GM18508 (cell line): ENCODE measurements at regions not wholly inside any gene's neighbourhood (a gene's known extent, or its start where the extent isn't known, plus 50 kb on each side); places are given as distances from the start of the nearest gene placed in this dataset.
"Not testable (repeated sequence)": the region's sequence is repeated elsewhere in the genome, so short reads cannot be mapped to it uniquely, and the experiment has no call there.

Experiments
- ATAC-seq: cut with Tn5 transposase; IDR thresholded peaks from one replicate; pipeline ENCODE4 v1.9.1; 2021; ENCODE audit warnings: moderate number of reproducible peaks; ENCODE audit not compliant: insufficient read depth, unreplicated experiment

- ATAC-seq = no peak
Observed at GRCh38 chr13:67932991-67933390, 702.9 kb upstream of the PCDH9 start.

DNA sequence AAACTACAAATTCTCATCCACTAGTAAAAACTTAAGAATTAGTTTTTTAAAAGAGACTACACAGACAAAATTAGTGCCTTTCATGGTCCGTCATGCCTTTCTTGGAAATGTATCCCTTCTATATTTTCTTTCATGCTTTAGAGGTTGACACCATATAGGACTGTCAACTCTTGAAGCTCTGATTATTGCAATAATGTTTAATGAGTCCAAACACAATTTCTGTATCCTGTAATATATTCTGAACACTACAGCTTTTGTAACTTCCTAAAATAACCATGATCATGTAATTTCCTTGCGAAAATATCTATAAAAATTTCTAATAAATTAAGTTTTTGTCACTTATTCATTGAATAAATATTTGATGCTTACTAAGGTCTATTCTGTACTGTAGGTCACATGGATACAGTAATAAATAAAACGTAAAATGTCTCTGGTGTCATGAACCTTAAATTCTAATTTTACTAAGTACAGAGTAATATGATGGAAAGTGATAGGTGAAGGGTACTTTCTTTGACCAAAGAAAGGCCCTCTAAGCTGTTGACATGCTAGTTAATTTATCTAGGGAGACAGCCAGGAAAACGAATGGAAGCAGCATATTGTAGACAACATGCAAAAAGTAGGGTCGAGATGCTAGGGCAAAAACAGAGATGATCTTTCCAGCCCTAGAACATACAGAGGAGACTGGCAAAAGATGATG lies 687.3 kb upstream of the PCDH9 start:
- no peak for ATAC-seq

GRCh38 chr13:67916650-67917049 lies 686.5 kb upstream of the PCDH9 start:
- no peak for ATAC-seq

GRCh38 chr13:67914535-67914934 lies 684.4 kb upstream of the PCDH9 start:
- no peak for ATAC-seq

DNA sequence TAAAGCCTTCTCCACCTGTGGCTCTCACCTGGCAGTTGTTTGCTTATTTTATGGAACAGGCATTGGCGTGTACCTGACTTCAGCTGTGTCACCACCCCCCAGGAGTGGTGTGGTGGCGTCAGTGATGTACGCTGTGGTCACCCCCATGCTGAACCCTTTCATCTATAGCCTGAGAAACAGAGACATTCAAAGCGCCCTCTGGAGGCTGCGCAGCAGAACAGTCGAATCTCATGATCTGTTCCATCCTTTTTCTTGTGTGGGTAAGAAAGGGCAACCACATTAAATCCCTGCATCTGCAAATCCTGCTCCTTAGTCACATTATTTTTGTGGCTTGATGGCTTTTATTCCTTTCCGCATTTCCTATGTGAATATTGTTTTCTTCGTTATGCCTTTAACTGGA lies 672.8 kb upstream of the PCDH9 start:
- ATAC-seq = not testable (repeated sequence)

GRCh38 chr13:67880916-67881315 lies 650.8 kb upstream of the PCDH9 start:
- ATAC-seq = no peak

- no peak for ATAC-seq
Observed at GRCh38 chr13:67878376-67878775, 648.2 kb upstream of the PCDH9 start.

- ATAC-seq = no peak
Observed at GRCh38 chr13:67877031-67877430, 646.9 kb upstream of the PCDH9 start.

GRCh38 chr13:67867206-67867605 lies 637.1 kb upstream of the PCDH9 start:
- no peak for ATAC-seq

GRCh38 chr13:67860315-67860714 lies 630.2 kb upstream of the PCDH9 start:
- ATAC-seq = no peak

DNA sequence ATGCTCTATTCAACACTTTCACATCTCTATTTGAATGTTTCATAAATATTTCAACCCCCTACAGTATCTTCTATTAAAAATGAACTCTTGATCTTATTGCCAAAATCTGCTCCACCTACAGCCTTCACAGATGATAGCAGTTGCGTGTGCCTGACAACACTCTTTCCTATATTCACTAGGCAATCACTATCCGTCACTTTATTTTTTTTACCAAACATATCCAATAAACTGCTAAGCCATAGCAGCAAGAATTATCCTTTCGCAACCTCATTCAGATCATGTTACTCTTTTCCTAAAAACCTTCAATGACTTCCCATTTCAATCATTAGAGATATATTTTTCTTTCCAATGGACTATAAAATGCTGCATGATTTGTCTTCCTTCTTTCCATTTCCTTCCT lies 629.8 kb upstream of the PCDH9 start:
- ATAC-seq = no peak

DNA sequence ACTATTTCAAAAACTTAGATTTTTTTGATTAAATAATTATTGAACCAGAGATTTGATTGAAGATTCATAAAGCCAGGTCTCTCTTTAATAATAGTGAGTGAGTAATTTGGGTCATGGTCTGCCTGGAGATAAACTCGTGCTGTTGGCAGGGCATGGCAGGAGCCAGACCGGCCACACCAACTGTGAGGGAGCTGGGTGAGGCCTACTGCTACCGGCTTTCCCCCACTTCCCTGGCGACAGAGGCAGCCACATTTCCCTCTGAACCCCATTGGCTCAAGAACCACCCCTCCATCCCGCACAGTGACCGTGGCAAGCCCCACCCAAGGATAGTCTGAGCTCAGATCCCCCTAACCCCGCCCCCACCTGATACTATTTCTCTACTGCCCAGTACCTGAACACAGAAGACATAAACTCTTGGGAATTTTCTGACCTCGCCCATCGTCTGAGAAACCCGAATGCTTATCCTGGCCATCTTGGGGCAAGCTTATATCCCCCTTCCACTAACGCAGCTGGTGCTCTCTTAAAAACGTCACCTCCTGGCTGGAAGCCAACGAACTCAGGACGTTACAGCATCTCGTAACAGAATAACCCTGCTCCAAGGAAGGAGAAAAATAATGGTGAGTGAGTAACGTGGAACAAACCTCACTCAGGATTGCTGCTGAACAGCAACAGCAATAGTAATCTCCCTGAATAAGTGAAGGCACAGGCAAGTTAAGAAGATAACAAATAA lies 627.6 kb upstream of the PCDH9 start:
- no peak for ATAC-seq

GRCh38 chr13:67856955-67857354 lies 626.8 kb upstream of the PCDH9 start:
- no peak for ATAC-seq

DNA sequence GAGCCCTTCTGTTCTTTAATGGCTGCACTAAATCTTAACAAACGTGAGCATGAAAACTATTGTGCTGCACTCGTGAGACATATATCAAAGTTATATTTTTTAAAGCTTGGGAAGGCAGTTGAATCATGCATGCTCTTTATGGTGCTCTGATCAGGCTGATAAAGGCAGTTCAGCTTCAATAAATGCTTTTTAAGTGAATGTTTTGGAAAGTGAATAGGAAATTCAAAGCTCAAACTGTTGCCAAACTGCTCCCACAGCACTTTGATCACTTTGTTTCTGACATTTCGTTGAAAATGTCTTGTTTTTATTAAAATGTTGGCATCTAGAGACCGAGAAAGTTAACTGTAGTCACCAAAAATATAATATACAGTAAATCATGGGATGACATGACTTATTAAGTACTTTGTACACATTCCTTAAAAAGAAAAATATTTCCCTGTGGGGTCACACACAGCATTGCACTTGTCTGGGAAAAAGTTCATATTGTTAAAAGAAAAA lies 625.7 kb upstream of the PCDH9 start:
- ATAC-seq = no peak

- ATAC-seq = no peak
Observed at GRCh38 chr13:67854990-67855389, 624.9 kb upstream of the PCDH9 start.

DNA sequence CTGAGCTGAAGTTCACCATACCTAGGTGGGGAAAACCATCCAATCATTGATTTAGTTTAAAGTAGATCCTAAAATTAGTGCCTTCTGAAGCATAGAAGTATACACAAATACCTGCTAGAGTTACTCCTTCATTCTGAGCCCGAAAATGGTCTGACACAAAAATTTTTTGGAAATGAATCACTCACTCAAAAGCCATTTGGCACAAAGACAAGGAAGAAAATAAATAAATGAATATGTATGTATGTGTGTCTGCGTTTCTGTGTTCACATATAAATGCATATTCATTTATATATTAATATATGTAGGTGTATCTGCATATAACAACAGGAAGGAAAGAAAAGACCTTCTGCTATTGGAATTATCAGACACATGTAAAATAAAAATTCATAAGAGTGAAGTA lies 614.4 kb upstream of the PCDH9 start:
- no peak for ATAC-seq

DNA sequence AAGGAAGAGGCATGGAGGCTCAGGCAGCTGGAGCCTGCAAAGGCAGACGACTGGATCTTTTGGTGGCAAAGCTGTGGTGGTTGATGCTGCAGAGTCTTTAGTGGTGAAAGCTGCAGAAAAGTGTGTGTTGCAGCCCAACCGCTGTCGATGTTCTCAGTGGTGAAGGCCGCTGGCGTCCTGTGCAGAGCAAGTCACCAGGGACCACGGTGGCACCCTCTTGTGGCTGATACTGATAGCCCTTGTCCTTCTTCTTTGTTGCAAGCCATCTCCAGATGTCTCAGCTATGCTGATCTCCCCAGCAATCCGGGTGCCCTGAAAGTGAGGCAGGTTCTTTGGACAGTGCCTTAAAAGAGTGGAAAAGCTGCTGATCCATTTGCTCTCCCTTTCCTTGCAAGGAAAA lies 610.9 kb upstream of the PCDH9 start:
- no peak for ATAC-seq

DNA sequence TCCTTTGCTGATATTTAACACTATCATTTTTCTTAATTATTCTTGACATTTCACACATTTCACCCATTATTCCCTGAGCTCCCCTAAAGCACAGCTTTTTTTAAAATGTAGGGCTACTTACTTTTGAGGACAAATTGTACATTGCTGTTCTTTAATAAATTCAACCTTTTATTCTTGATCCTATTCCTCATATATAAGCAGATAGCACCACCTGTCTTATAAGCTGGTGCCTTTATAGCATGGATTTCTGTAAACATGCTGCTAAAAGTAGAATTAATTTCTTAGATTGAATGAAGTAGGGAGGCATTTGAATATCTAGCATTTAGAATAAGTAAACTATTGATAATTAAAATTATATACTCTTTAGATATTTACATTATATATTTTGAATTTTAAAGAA lies 603.4 kb upstream of the PCDH9 start:
- ATAC-seq = no peak

GRCh38 chr13:67829641-67830040 lies 599.5 kb upstream of the PCDH9 start:
- ATAC-seq = no peak

DNA sequence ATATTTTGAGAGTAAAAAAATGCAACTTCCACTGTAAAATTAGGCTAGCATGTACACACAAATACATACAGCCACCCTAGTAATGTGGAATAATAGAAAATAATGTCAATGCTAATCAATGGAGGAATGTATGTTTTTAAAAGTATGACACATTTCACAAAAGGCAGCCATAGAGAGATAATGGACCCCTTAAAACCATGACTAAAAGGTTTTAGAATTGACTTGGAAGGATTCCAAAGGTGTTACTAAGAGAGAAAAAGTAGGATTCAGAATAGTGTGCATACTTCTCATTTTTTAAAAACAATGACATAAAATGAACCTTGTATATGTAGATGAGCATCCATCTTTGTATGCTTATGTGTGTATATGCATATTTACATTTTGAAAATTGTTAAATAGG lies 597.9 kb upstream of the PCDH9 start:
- no peak for ATAC-seq

- ATAC-seq = no peak
Observed at GRCh38 chr13:67821606-67822005, 591.5 kb upstream of the PCDH9 start.

- no peak for ATAC-seq
Observed at GRCh38 chr13:67806796-67807195, 576.7 kb upstream of the PCDH9 start.
